DND-41 (cell line): ENCODE measurements at regions not wholly inside any gene's neighbourhood (a gene's known extent, or its start where the extent isn't known, plus 50 kb on each side); places are given as distances from the start of the nearest gene placed in this dataset.
A peak's percentile ranks its signal among the peaks of the same experiment; 100 is the strongest.
"Not testable (repeated sequence)": the region's sequence is repeated elsewhere in the genome, so short reads cannot be mapped to it uniquely, and the experiment has no call there.

ENCODE experiments used
- ATAC-seq: fragments of 200-7000 bp; cut with Tn5 transposase; 3 replicates; pipeline ENCODE4 v1.9.1; 2021; ENCODE audit warnings: low read depth; ENCODE audit not compliant: insufficient read depth
- DNase-seq: peaks from one replicate; pipeline ENCODE4 v3.0.0-alpha.2; 2020
- H2AFZ ChIP-seq: 2 replicates; pipeline ENCODE4 v1.6.0; 2012; ENCODE audit warnings: low read depth, low read length
- H3K27ac ChIP-seq: 2 replicates; pipeline ENCODE4 v1.5.1; 2012; ENCODE audit warnings: low read length, inconsistent platforms
- H3K27me3 ChIP-seq: fragments of 200-600 bp; sonication (generic); 2 replicates; pipeline ENCODE4 v1.6.0; 2012; ENCODE audit warnings: low read length, mild to moderate bottlenecking, inconsistent platforms; ENCODE audit not compliant: insufficient read depth, poor library complexity
- H3K36me3 ChIP-seq: 2 replicates; pipeline ENCODE4 v1.5.1; 2012; ENCODE audit warnings: low read length, inconsistent platforms; ENCODE audit not compliant: insufficient read depth
- H3K4me1 ChIP-seq: 2 replicates; pipeline ENCODE4 v1.5.1; 2012; ENCODE audit warnings: mild to moderate bottlenecking, low read length; ENCODE audit not compliant: insufficient read depth
- H3K4me2 ChIP-seq: 2 replicates; pipeline ENCODE4 v1.6.0; 2012; ENCODE audit warnings: mild to moderate bottlenecking, moderate library complexity, low read length, inconsistent platforms; ENCODE audit not compliant: insufficient read depth
- H3K4me3 ChIP-seq, 2 experiments: fragments of 200-600 bp in 1 of 2; shearing (Covaris generic) in 1 of 2; 2 replicates each; pipeline ENCODE4 v1.5.1; 2012 to 2016; ENCODE audit warnings: inconsistent platforms in 2 of 2, low read length in 2 of 2, mild to moderate bottlenecking in 2 of 2, low read depth in 1 of 2, moderate library complexity in 1 of 2
- H3K79me2 ChIP-seq: 2 replicates; pipeline ENCODE4 v1.6.0; 2012; ENCODE audit warnings: low read length, inconsistent platforms; ENCODE audit not compliant: insufficient read depth
- H3K9ac ChIP-seq: 2 replicates; pipeline ENCODE4 v1.6.0; 2012; ENCODE audit warnings: low read depth, mild to moderate bottlenecking, inconsistent platforms, low read length, moderate library complexity
- H3K9me3 ChIP-seq: 2 replicates; pipeline ENCODE4 v1.5.1; 2012; ENCODE audit warnings: low read length, moderate library complexity, mild to moderate bottlenecking, inconsistent platforms; ENCODE audit not compliant: insufficient read depth, severe bottlenecking
- H4K20me1 ChIP-seq: 2 replicates; pipeline ENCODE4 v1.6.0; 2012; ENCODE audit warnings: low read length; ENCODE audit not compliant: insufficient read depth
- CTCF ChIP-seq: IDR thresholded peaks from 2 replicates; pipeline ENCODE4 v1.5.1; 2012; ENCODE audit warnings: borderline replicate concordance, low read length, moderate library complexity, mild to moderate bottlenecking; ENCODE audit not compliant: poor library complexity, severe bottlenecking; ENCODE audit errors: extremely low read depth
- EZH2 ChIP-seq: IDR thresholded peaks from 3 replicates; pipeline ENCODE4 v1.6.1; 2012; ENCODE audit warnings: borderline replicate concordance, low read depth, mild to moderate bottlenecking, moderate library complexity, low read length, inconsistent platforms; ENCODE audit not compliant: severe bottlenecking

DNA sequence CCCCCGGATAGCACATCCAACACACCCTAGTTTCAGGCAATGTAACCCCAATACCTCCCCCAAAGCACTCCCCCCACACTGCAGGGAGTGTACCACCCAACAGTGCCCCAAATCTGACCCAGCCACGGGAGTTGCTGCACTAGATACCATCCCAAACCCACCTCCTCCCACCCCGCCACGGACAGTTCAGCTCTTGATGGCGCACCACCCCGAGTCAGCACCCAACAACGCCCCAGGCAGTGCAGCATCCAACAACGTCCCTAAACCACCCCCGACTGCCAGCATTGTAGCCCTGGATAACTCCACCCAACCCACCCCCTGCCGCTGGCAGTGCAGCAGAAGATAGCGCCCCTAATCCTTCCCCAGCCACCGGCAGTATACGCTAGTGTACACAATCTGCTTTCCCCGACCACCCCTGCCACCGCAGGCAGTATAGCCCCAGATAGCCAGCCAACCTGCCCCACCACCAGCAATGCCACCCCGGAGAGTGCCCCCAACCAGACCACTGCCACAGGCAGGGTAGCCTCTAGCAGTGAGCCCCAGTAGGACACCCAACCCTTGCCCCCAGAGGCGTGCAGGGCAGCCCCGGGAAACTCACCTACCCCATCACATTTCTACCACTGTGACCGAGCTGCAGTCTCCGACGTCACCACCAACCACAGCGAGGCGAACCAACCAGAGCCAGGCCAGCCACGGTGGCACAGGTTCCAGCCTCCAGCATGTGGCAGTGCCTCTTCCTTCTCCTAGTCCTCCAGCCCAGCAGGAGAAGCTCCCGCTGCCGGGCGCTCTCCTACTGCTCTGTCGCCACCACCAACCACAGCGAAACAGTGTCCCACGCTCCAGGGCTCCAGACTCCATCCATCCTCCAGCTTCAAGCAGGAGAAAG lies 178.1 kb downstream of the POTEB3 start:
- no peaks in the 10 kb centered on the region for H3K9me3 ChIP-seq

DNA sequence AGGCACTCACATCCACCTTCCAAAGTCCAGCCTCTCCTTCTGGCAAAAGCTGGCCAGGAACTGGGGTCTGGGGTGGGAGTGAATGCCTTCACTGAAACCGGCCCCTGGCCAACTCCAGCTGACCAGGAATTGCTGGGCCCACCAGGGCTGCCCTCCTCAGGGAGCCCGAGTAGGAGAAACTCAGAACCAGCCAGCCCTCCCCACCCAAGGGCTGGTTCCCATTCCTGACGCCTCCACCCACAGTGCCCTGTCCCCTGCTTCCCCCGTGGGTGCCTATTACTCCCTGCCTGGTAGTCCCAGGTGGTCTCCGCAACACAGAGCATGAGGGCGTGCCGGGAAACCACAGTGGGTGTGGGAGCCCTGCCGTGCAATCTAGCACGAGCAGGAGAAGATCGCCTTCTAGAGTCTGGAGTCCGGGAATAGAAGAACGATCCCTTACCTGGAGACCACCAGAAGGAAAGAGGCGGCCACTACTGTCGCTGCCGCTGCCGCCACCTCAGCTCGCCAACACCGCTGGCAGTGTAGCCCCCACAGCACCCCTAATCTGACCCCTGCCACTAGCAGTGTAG lies 178.8 kb downstream of the POTEB3 start:
- no peak for TF ChIP-seq CTCF
- H3K4me2 ChIP-seq = no peak overlapping the region
- no peaks in the 10 kb centered on the region for H4K20me1 ChIP-seq
- H2AFZ ChIP-seq = no peak overlapping the region
- no peak overlapping the region for H3K4me3 ChIP-seq
- DNase-seq (no peak), ATAC-seq (no peak)
- H3K27me3 ChIP-seq = no peaks in the 10 kb centered on the region
- H3K27ac ChIP-seq = no peak overlapping the region
- H3K36me3 ChIP-seq = no peaks in the 10 kb centered on the region
- H3K79me2 ChIP-seq = no peaks in the 10 kb centered on the region
- no peaks in the 10 kb centered on the region for H3K9me3 ChIP-seq
- no peak overlapping the region for H3K9ac ChIP-seq
- no peaks in the 10 kb centered on the region for H3K4me1 ChIP-seq

More for the DNA sequence above, 178.1 kb downstream of the POTEB3 start:
- no peaks in the 10 kb centered on the region for H3K36me3 ChIP-seq
- H3K79me2 ChIP-seq = no peaks in the 10 kb centered on the region
- H3K4me2 ChIP-seq = no peak overlapping the region
- H2AFZ ChIP-seq = no peak overlapping the region
- no peaks in the 10 kb centered on the region for H4K20me1 ChIP-seq
- no peaks in the 10 kb centered on the region for H3K27me3 ChIP-seq
- H3K27ac ChIP-seq = no peak overlapping the region
- H3K4me1 ChIP-seq = no peaks in the 10 kb centered on the region
- no peak overlapping the region for H3K4me3 ChIP-seq
- TF ChIP-seq CTCF = no peak
- TF ChIP-seq EZH2 = no peak
- ATAC-seq (no peak), DNase-seq (no peak)
- no peak overlapping the region for H3K9ac ChIP-seq

DNA sequence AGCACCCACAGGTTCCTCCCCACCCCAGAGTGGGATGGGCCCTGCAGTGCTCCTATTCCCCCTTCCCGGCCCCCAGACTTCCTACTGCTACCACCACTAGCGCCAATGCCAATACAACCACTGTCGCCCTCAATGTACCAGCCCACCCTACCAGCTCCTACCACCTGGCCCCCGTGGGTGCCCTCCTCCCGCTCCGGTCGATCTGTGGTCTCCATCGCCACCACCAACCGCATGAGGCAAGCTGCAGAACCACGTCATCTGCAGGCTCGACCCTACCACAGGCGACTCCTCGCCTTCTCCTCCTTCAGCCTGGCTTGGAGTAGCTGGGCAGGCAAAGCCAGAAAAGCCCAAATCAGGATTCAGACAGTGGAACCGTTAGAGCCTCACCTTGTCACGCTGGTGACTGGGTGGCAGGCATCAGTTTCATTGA lies 179.3 kb downstream of the POTEB3 start:
- no peaks in the 10 kb centered on the region for H3K27me3 ChIP-seq
- no peaks in the 10 kb centered on the region for H3K79me2 ChIP-seq
- H3K9ac ChIP-seq = no peak overlapping the region
- no peaks in the 10 kb centered on the region for H3K9me3 ChIP-seq
- H3K36me3 ChIP-seq = no peaks in the 10 kb centered on the region
- H3K4me1 ChIP-seq = no peaks in the 10 kb centered on the region
- TF ChIP-seq EZH2 (no peak), CTCF (no peak)
- no peak overlapping the region for H3K4me2 ChIP-seq
- DNase-seq (peak; percentile 41), ATAC-seq (peak; percentile 62)
- no peak overlapping the region for H3K4me3 ChIP-seq
- H3K27ac ChIP-seq = no peak overlapping the region
- no peaks in the 10 kb centered on the region for H4K20me1 ChIP-seq
- no peak overlapping the region for H2AFZ ChIP-seq

- not testable (repeated sequence) for H3K27ac ChIP-seq, H3K4me2 ChIP-seq, H2AFZ ChIP-seq, H3K9ac ChIP-seq, H4K20me1 ChIP-seq, DNase-seq, H3K27me3 ChIP-seq, H3K4me3 ChIP-seq, ATAC-seq, H3K9me3 ChIP-seq, H3K4me1 ChIP-seq, H3K79me2 ChIP-seq, H3K36me3 ChIP-seq
These were observed 181.7 kb downstream of the POTEB3 start for GRCh38 chr15:21258635-21259034.

DNA sequence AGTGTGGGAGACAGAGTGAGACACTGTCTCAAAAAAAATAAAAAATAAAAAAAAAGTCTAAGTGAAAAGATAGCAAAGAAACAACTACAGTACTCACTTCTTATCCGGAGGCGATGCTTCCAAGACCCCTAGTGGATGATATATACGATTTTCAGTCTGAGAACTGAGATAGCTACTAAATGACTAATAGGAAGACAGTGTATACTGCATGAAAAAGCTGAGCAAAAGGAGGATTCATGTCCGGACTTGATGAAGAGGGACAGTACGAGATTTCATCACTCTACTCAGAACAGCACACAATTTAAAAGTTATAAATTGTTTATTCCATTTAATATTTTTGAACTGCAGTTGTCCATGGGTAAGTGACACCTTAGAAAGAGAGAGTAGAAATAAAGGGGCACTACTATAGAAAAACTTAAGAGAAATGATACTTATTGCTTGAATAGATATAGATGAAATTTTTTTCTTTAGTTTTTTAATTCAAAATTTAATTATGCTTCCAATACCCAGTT lies 190.7 kb downstream of the POTEB3 start:
- not testable (repeated sequence) for ATAC-seq, H3K27me3 ChIP-seq, DNase-seq, H4K20me1 ChIP-seq, H3K4me1 ChIP-seq, H3K79me2 ChIP-seq, H3K4me3 ChIP-seq, H3K27ac ChIP-seq, H3K9me3 ChIP-seq, H2AFZ ChIP-seq, H3K36me3 ChIP-seq, H3K4me2 ChIP-seq, H3K9ac ChIP-seq
